Panc1 (cell line): ENCODE measurements at regions not wholly inside any gene's neighbourhood (a gene's known extent, or its start where the extent isn't known, plus 50 kb on each side); places are given as distances from the start of the nearest gene placed in this dataset.

Source experiments
- ATAC-seq: fragments of 200-7000 bp; cut with Tn5 transposase; 2 replicates; pipeline ENCODE4 v1.9.1; 2020; ENCODE audit warnings: mild to moderate bottlenecking, moderate library complexity
- BruUV-seq: library from RNA; stranded (reverse); fragments of 400-500 nt; replicated peaks from 2 replicates; lab custom pipeline; 2021; lab: Mats Ljungman, UMichigan
- CTCF ChIA-PET: fragments of 300-600 bp; sonication (Branson Sonifier 250); formaldehyde crosslinking; loops from one replicate; lab custom pipeline; 2022; ENCODE audit warnings: antibody characterized with exemption; lab: Charles Lee
- POLR2A ChIA-PET: fragments of 300-600 bp; sonication (Branson Sonifier 250); formaldehyde crosslinking; loops from one replicate; lab custom pipeline; 2022; ENCODE audit warnings: antibody characterized with exemption; lab: Charles Lee
- DNase-seq: peaks from one replicate; pipeline ENCODE4 v3.0.0-alpha.2; 2010; ENCODE audit warnings: low read depth, low spot score
- H3K27ac ChIP-seq: 2 replicates; pipeline ENCODE4 v1.5.1; 2011; ENCODE audit warnings: mild to moderate bottlenecking, low read length, inconsistent platforms
- H3K27me3 ChIP-seq: fragments of 200-500 bp; sonication (Bioruptor generic); 2 replicates; pipeline ENCODE4 v1.6.0; 2014; ENCODE audit warnings: low read length, inconsistent platforms; ENCODE audit not compliant: control insufficient read depth, insufficient read depth
- H3K36me3 ChIP-seq: fragments of 200-500 bp; sonication (Bioruptor generic); 2 replicates; pipeline ENCODE4 v1.5.1; 2014; ENCODE audit warnings: inconsistent platforms, mild to moderate bottlenecking, low read length, moderate library complexity; ENCODE audit not compliant: control insufficient read depth, insufficient read depth
- H3K4me1 ChIP-seq: 2 replicates; pipeline ENCODE4 v1.5.1; 2011; ENCODE audit warnings: inconsistent platforms, mild to moderate bottlenecking, low read length, moderate library complexity; ENCODE audit not compliant: control insufficient read depth, insufficient read depth
- H3K4me3 ChIP-seq, 2 experiments: 2 replicates each; pipeline ENCODE4 v1.5.1; 2011 to 2012; ENCODE audit warnings: low read depth in 2 of 2, low read length in 2 of 2, mild to moderate bottlenecking in 2 of 2, inconsistent platforms in 1 of 2, moderate library complexity in 1 of 2
- H3K9me3 ChIP-seq: fragments of 200-500 bp; sonication (Bioruptor generic); 2 replicates; pipeline ENCODE4 v1.5.1; 2014; ENCODE audit warnings: low read depth, mild to moderate bottlenecking, inconsistent platforms, low read length, moderate library complexity; ENCODE audit not compliant: control insufficient read depth, insufficient read depth
- POLR2AphosphoS5 ChIP-seq: IDR thresholded peaks from 2 replicates; pipeline ENCODE4 v1.6.1; 2012; ENCODE audit warnings: mild to moderate bottlenecking, low read depth, low read length, moderate library complexity
- SIN3A ChIP-seq: IDR thresholded peaks from 2 replicates; pipeline ENCODE4 v1.6.1; 2012; ENCODE audit warnings: low read depth, mild to moderate bottlenecking, low read length, moderate library complexity, borderline replicate concordance; ENCODE audit not compliant: insufficient read depth
- TCF7L2 ChIP-seq: IDR thresholded peaks from 2 replicates; pipeline ENCODE4 v1.6.1; 2011; ENCODE audit warnings: mild to moderate bottlenecking, low read depth, low read length, inconsistent platforms
- in situ Hi-C: cut with HindIII; loops from 2 replicates; pipeline ENCODE4 v1.10.0; 2016; ENCODE audit warnings: low sequenced_read_pairs, low pct_unique_long_range_greater_than_20kb
- intact Hi-C: fragments of 100-400 bp; cut with micrococcal nuclease; formaldehyde crosslinking; loops from one replicate; pipeline ENCODE4 v1.10.0; 2022; ENCODE audit not compliant: unreplicated experiment
- TF ChIP-seq, protein P1 (sequence below), 2 experiments: IDR thresholded peaks; 2 replicates each; pipeline ENCODE4 v1.6.1; 2011 to 2012; ENCODE audit warnings: low read depth in 2 of 2, control low read depth in 1 of 2, low read length in 1 of 2, mild to moderate bottlenecking in 1 of 2, moderate library complexity in 1 of 2; ENCODE audit not compliant: insufficient read depth in 1 of 2
- TF ChIP-seq, protein P2 (sequence below): fragments of 450-650 bp; IDR thresholded peaks from 2 replicates; pipeline ENCODE4 v1.5.1; 2017; ENCODE audit warnings: mild to moderate bottlenecking

DNA sequence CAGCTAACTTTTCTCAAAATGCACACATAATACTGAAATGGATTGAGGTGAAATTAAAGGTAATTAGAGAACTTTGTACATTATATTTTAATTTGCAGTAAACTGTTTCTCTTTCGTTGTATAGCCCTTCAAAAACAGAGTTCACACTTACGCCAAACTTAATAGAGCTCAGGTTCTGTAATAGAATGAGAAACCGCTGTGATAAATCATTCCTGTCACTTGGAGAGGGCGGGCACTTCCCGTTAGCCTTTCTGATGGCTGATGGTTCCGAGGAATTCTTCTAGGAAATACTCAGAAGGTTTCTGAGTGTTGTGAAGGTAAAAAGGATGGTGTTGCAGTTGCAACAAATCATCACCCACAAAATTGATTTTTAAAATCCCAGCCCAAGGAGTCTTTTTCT, 155.8 kb upstream of the ALKAL2 start:
- Histone ChIP-seq H3K4me3 (no peak overlapping the region), H3K36me3 (no peaks in the 10 kb centered on the region), H3K4me1 (no peaks in the 10 kb centered on the region), H3K9me3 (no peaks in the 10 kb centered on the region), H3K27me3 (no peaks in the 10 kb centered on the region), H3K27ac (no peak overlapping the region)
- ChIA-PET CTCF (no interaction called here), POLR2A (no interaction called here)
- intact Hi-C loops = no loop called here
- DNase-seq (no peak), ATAC-seq (no peak)
- no TSS peak for BruUV-seq
- TF ChIP-seq TCF7L2 (no peak), POLR2AphosphoS5 (no peak), SIN3A (no peak)
- TF ChIP-seq, protein P1, sequence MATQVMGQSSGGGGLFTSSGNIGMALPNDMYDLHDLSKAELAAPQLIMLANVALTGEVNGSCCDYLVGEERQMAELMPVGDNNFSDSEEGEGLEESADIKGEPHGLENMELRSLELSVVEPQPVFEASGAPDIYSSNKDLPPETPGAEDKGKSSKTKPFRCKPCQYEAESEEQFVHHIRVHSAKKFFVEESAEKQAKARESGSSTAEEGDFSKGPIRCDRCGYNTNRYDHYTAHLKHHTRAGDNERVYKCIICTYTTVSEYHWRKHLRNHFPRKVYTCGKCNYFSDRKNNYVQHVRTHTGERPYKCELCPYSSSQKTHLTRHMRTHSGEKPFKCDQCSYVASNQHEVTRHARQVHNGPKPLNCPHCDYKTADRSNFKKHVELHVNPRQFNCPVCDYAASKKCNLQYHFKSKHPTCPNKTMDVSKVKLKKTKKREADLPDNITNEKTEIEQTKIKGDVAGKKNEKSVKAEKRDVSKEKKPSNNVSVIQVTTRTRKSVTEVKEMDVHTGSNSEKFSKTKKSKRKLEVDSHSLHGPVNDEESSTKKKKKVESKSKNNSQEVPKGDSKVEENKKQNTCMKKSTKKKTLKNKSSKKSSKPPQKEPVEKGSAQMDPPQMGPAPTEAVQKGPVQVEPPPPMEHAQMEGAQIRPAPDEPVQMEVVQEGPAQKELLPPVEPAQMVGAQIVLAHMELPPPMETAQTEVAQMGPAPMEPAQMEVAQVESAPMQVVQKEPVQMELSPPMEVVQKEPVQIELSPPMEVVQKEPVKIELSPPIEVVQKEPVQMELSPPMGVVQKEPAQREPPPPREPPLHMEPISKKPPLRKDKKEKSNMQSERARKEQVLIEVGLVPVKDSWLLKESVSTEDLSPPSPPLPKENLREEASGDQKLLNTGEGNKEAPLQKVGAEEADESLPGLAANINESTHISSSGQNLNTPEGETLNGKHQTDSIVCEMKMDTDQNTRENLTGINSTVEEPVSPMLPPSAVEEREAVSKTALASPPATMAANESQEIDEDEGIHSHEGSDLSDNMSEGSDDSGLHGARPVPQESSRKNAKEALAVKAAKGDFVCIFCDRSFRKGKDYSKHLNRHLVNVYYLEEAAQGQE (IDR thresholded peaks at IDR 0.05; ENCODE audit: insufficient read depth in 1 of 2, low read depth in 2 of 2, low read length in 1 of 2) = no peak
- TF ChIP-seq, protein P2, sequence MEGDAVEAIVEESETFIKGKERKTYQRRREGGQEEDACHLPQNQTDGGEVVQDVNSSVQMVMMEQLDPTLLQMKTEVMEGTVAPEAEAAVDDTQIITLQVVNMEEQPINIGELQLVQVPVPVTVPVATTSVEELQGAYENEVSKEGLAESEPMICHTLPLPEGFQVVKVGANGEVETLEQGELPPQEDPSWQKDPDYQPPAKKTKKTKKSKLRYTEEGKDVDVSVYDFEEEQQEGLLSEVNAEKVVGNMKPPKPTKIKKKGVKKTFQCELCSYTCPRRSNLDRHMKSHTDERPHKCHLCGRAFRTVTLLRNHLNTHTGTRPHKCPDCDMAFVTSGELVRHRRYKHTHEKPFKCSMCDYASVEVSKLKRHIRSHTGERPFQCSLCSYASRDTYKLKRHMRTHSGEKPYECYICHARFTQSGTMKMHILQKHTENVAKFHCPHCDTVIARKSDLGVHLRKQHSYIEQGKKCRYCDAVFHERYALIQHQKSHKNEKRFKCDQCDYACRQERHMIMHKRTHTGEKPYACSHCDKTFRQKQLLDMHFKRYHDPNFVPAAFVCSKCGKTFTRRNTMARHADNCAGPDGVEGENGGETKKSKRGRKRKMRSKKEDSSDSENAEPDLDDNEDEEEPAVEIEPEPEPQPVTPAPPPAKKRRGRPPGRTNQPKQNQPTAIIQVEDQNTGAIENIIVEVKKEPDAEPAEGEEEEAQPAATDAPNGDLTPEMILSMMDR = no peak
- in situ Hi-C loops = no loop called here

DNA sequence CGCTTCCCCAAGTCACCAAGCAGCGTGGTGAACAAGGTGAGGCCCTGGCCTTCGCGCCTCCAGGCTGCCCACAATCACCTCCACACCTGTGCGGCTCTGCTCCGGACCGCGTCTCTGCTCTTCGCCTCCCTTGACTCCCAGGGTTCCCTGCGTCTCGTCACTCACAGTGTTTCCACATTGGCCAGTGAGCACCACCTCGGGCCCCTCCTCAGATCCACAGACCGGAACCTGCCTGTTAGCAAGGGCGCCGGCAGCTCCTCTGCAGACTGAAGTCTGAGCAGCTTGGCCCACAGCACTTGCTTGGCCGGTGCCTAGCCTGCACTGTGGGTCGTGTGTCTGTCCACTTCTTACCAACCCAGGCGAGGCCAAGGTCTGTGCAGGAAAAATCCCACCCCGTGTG, 155.3 kb upstream of the ALKAL2 start:
- DNase-seq = no peak
- Histone ChIP-seq H3K27ac (no peak overlapping the region), H3K27me3 (no peaks in the 10 kb centered on the region), H3K9me3 (no peaks in the 10 kb centered on the region), H3K4me1 (peaks cover under 1% of the 10 kb centered on the region; the same call in 1 of the 2 replicates), H3K36me3 (no peaks in the 10 kb centered on the region), H3K4me3 (no peak overlapping the region)
- in situ Hi-C loops = no loop called here
- BruUV-seq = no TSS peak
- ChIA-PET POLR2A (no interaction called here), CTCF (no interaction called here)
- intact Hi-C loops = no loop called here
- ATAC-seq = no peak
- TF ChIP-seq, protein P2 = no peak
- TF ChIP-seq, protein P1 (IDR thresholded peaks at IDR 0.05; ENCODE audit: insufficient read depth in 1 of 2, low read depth in 2 of 2, low read length in 1 of 2) = no peak
- no peak for TF ChIP-seq TCF7L2
- no peak for TF ChIP-seq SIN3A
- no peak for TF ChIP-seq POLR2AphosphoS5
